ENCODE measurements at regions not wholly inside any gene's neighbourhood (a gene's known extent, or its start where the extent isn't known, plus 50 kb on each side); places are given as distances from the start of the nearest gene placed in this dataset.

GRCh38 chr1:192489047-192489446, 86.5 kb upstream of the RGS1 start:
- Mint-ChIP-seq H3K27ac (peak overlapping the region; percentile 93), H3K9me3 (peaks cover 6% of the 10 kb centered on the region), H3K36me3 (no peaks in the 10 kb centered on the region), H3K4me1 (peaks cover 24% of the 10 kb centered on the region), H3K27me3 (ENCODE audit: insufficient read depth, low read depth) (peaks cover 2% of the 10 kb centered on the region), H3K4me3 (no peak overlapping the region)
- Histone ChIP-seq H3K79me2 (ENCODE audit: low read depth) (no peaks in the 10 kb centered on the region), H3K4me3 (no peak overlapping the region), H3K27ac (no peak overlapping the region), H3K9ac (no peak overlapping the region), H3K36me3 (no peaks in the 10 kb centered on the region), H4K20me1 (ENCODE audit: low read depth) (no peaks in the 10 kb centered on the region), H3F3A (ENCODE audit: low read depth) (no peaks in the 10 kb centered on the region), H3K4me1 (no peaks in the 10 kb centered on the region), H3K9me3 (ENCODE audit: low read depth) (no peaks in the 10 kb centered on the region), H3K27me3 (no peaks in the 10 kb centered on the region), H3K4me2 (no peak overlapping the region), H2AFZ (replicated peaks) (no peak overlapping the region)
- TF ChIP-seq EZH2 (IDR thresholded peaks at IDR 0.05), result no peak
- TF ChIP-seq, protein P1, sequence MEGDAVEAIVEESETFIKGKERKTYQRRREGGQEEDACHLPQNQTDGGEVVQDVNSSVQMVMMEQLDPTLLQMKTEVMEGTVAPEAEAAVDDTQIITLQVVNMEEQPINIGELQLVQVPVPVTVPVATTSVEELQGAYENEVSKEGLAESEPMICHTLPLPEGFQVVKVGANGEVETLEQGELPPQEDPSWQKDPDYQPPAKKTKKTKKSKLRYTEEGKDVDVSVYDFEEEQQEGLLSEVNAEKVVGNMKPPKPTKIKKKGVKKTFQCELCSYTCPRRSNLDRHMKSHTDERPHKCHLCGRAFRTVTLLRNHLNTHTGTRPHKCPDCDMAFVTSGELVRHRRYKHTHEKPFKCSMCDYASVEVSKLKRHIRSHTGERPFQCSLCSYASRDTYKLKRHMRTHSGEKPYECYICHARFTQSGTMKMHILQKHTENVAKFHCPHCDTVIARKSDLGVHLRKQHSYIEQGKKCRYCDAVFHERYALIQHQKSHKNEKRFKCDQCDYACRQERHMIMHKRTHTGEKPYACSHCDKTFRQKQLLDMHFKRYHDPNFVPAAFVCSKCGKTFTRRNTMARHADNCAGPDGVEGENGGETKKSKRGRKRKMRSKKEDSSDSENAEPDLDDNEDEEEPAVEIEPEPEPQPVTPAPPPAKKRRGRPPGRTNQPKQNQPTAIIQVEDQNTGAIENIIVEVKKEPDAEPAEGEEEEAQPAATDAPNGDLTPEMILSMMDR (IDR thresholded peaks at IDR 0.05), result no peak
- no peak for TF ChIP-seq EZH2phosphoT487 (IDR thresholded peaks at IDR 0.05)
- DNase-seq (ENCODE audit: low spot score), result no peak

GRCh38 chr1:192489748-192490147, 85.8 kb upstream of the RGS1 start:
- Mint-ChIP-seq H3K36me3 (no peaks in the 10 kb centered on the region), H3K27me3 (ENCODE audit: insufficient read depth, low read depth) (peaks cover 2% of the 10 kb centered on the region), H3K9me3 (peaks cover 6% of the 10 kb centered on the region), H3K4me3 (no peak overlapping the region), H3K27ac (peak overlapping the region; percentile 89), H3K4me1 (peaks cover 24% of the 10 kb centered on the region)
- H3K9me3 ChIP-seq (ENCODE audit: low read depth), result no peaks in the 10 kb centered on the region
- DNase-seq (ENCODE audit: low spot score), result no peak
- H3K27me3 ChIP-seq, result no peaks in the 10 kb centered on the region
- H3K4me1 ChIP-seq, result no peaks in the 10 kb centered on the region
- no peak overlapping the region for H3K4me3 ChIP-seq
- no peak for TF ChIP-seq EZH2phosphoT487 (IDR thresholded peaks at IDR 0.05)
- TF ChIP-seq, protein P1 (IDR thresholded peaks at IDR 0.05), result no peak
- no peak for TF ChIP-seq EZH2 (IDR thresholded peaks at IDR 0.05)
- H4K20me1 ChIP-seq (ENCODE audit: low read depth), result no peaks in the 10 kb centered on the region
- no peaks in the 10 kb centered on the region for H3K36me3 ChIP-seq
- no peaks in the 10 kb centered on the region for H3K79me2 ChIP-seq (ENCODE audit: low read depth)
- no peak overlapping the region for H3K9ac ChIP-seq
- H2AFZ ChIP-seq (replicated peaks), result peak overlapping the region; percentile 20
- no peak overlapping the region for H3K27ac ChIP-seq
- no peaks in the 10 kb centered on the region for H3F3A ChIP-seq (ENCODE audit: low read depth)
- no peak overlapping the region for H3K4me2 ChIP-seq

GRCh38 chr1:192491804-192492554, 83.6 kb upstream of the RGS1 start:
- no peak overlapping the region for H3K9ac ChIP-seq
- no peak overlapping the region for H2AFZ ChIP-seq (replicated peaks)
- TF ChIP-seq EZH2 (IDR thresholded peaks at IDR 0.05), result no peak
- no peak for TF ChIP-seq EZH2phosphoT487 (IDR thresholded peaks at IDR 0.05)
- TF ChIP-seq, protein P1 (IDR thresholded peaks at IDR 0.05), result no peak
- no peak overlapping the region for H3K4me2 ChIP-seq
- Mint-ChIP-seq H3K9me3 (peaks cover 2% of the 10 kb centered on the region), H3K4me3 (no peak overlapping the region), H3K4me1 (peaks cover 24% of the 10 kb centered on the region), H3K27me3 (ENCODE audit: insufficient read depth, low read depth) (peaks cover 1% of the 10 kb centered on the region), H3K27ac (peak overlapping the region; percentile 65), H3K36me3 (no peaks in the 10 kb centered on the region)
- H3K36me3 ChIP-seq, result no peaks in the 10 kb centered on the region
- H3K27ac ChIP-seq, result no peak overlapping the region
- no peak overlapping the region for H3K4me3 ChIP-seq
- H3K9me3 ChIP-seq (ENCODE audit: low read depth), result no peaks in the 10 kb centered on the region
- H3K27me3 ChIP-seq, result no peaks in the 10 kb centered on the region
- DNase-seq (ENCODE audit: low spot score), result peak; percentile 6
- H3F3A ChIP-seq (ENCODE audit: low read depth), result no peaks in the 10 kb centered on the region
- H4K20me1 ChIP-seq (ENCODE audit: low read depth), result no peaks in the 10 kb centered on the region
- H3K4me1 ChIP-seq, result no peaks in the 10 kb centered on the region
- no peaks in the 10 kb centered on the region for H3K79me2 ChIP-seq (ENCODE audit: low read depth)
